PC-9 (cell line): ENCODE measurements at regions not wholly inside any gene's neighbourhood (a gene's known extent, or its start where the extent isn't known, plus 50 kb on each side); places are given as distances from the start of the nearest gene placed in this dataset.
A peak's percentile ranks its signal among the peaks of the same experiment; 100 is the strongest.

Source experiments
- BruUV-seq: library from RNA; stranded (reverse); fragments of 400-500 nt; replicated peaks from 2 replicates; lab custom pipeline; 2021; lab: Mats Ljungman, UMichigan
- CTCF ChIA-PET: fragments of 300-600 bp; sonication (Branson Sonifier 250); formaldehyde crosslinking; loops from one replicate; lab custom pipeline; 2022; ENCODE audit warnings: antibody characterized with exemption; lab: Charles Lee
- POLR2A ChIA-PET: fragments of 300-600 bp; sonication (Branson Sonifier 250); formaldehyde crosslinking; loops from one replicate; lab custom pipeline; 2022; ENCODE audit warnings: antibody characterized with exemption; ENCODE audit not compliant: unreplicated experiment; lab: Charles Lee
- DNase-seq, 2 experiments: peaks; one replicate each; pipeline versions ENCODE4 v3.0.0 to v3.0.0-alpha.2; 2015 to 2022; ENCODE audit warnings: mixed read lengths in 1 of 2
- H2AFZ ChIP-seq: fragments of 200-600 bp; sonication (generic); 2 replicates; pipeline ENCODE4 v1.8.1; 2017; ENCODE audit warnings: antibody characterized with exemption
- H3F3A ChIP-seq: fragments of 200-600 bp; sonication (generic); 2 replicates; pipeline ENCODE4 v1.8.1; 2017; ENCODE audit warnings: antibody characterized with exemption, mild to moderate bottlenecking, low read depth; ENCODE audit not compliant: insufficient read depth
- H3K27ac ChIP-seq: fragments of 200-600 bp; sonication (generic); 2 replicates; pipeline ENCODE4 v1.6.1; 2016; ENCODE audit warnings: mixed run types
- H3K27me3 ChIP-seq: fragments of 200-600 bp; sonication (generic); 2 replicates; pipeline ENCODE4 v1.6.1; 2016; ENCODE audit warnings: low read depth, mixed run types; ENCODE audit not compliant: insufficient read depth
- H3K36me3 ChIP-seq: fragments of 200-600 bp; sonication (generic); 2 replicates; pipeline ENCODE4 v1.6.1; 2016; ENCODE audit warnings: low read depth, mixed run types
- H3K4me1 ChIP-seq: fragments of 200-600 bp; sonication (generic); replicated peaks from 2 replicates; pipeline ENCODE4 v1.6.1; 2016; ENCODE audit warnings: mixed run types; ENCODE audit not compliant: insufficient read depth
- H3K4me2 ChIP-seq: fragments of 200-600 bp; sonication (generic); 2 replicates; pipeline ENCODE4 v1.6.1; 2017; ENCODE audit warnings: mixed run types
- H3K4me3 ChIP-seq: fragments of 200-600 bp; sonication (generic); 2 replicates; pipeline ENCODE4 v1.6.1; 2016; ENCODE audit warnings: mixed run types
- H3K79me2 ChIP-seq: fragments of 200-600 bp; sonication (generic); 2 replicates; pipeline ENCODE4 v1.6.1; 2017; ENCODE audit warnings: low read depth, mixed run types
- H3K9me2 ChIP-seq: fragments of 200-600 bp; sonication (generic); 2 replicates; pipeline ENCODE4 v1.8.1; 2017; ENCODE audit warnings: mild to moderate bottlenecking; ENCODE audit not compliant: insufficient read depth
- H3K9me3 ChIP-seq: fragments of 200-600 bp; sonication (generic); 2 replicates; pipeline ENCODE4 v1.8.1; 2016; ENCODE audit warnings: low read depth; ENCODE audit not compliant: insufficient read depth
- H4K20me1 ChIP-seq: fragments of 200-600 bp; sonication (generic); 2 replicates; pipeline ENCODE4 v1.8.1; 2017; ENCODE audit not compliant: insufficient read depth
- EZH2 ChIP-seq: fragments of 200-600 bp; sonication (generic); IDR thresholded peaks from 2 replicates; pipeline ENCODE4 v1.8.0; 2017; ENCODE audit warnings: antibody characterized with exemption, low read depth
- intact Hi-C: fragments of 100-400 bp; cut with micrococcal nuclease; formaldehyde crosslinking; loops from one replicate; pipeline ENCODE4 v1.10.0; 2022; ENCODE audit not compliant: unreplicated experiment
- TF ChIP-seq, protein P1 (sequence below): fragments of 200-600 bp; sonication (generic); conservative IDR thresholded peaks from 2 replicates; pipeline ENCODE4 v1.6.1; 2017; ENCODE audit warnings: mixed run types, antibody characterized with exemption, mild to moderate bottlenecking, moderate library complexity

DNA sequence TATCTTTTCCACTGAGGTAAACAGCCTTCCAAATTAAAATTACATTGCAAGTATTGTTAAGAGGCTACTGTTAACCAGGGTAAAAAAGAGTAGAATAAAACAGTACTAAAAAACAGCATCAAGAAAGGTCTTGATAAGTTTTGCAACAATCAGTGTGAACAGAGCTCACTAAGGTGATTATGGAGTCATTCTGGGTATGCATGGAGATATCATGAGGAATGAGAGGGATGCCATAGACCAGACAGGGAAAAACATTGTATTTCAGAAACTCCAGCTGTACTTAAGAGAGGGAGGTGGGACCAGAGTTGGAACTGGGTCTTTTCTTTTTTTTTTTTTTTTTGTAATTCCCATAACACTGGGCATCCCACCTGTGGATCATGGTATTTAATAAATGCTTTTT is 549.6 kb downstream of the INHBA start:
- Histone ChIP-seq H3K36me3 (no peaks in the 10 kb centered on the region), H3K9me2 (no peaks in the 10 kb centered on the region), H3K27ac (no peak overlapping the region), H3F3A (peaks cover 15% of the 10 kb centered on the region), H3K9me3 (peaks cover 13% of the 10 kb centered on the region), H3K4me2 (no peak overlapping the region), H3K4me3 (no peak overlapping the region), H3K27me3 (no peaks in the 10 kb centered on the region), H2AFZ (no peak overlapping the region), H3K4me1 (peaks cover 15% of the 10 kb centered on the region), H4K20me1 (no peaks in the 10 kb centered on the region), H3K79me2 (no peaks in the 10 kb centered on the region)
- intact Hi-C loops = no loop called here
- BruUV-seq = no TSS peak
- TF ChIP-seq, protein P1, sequence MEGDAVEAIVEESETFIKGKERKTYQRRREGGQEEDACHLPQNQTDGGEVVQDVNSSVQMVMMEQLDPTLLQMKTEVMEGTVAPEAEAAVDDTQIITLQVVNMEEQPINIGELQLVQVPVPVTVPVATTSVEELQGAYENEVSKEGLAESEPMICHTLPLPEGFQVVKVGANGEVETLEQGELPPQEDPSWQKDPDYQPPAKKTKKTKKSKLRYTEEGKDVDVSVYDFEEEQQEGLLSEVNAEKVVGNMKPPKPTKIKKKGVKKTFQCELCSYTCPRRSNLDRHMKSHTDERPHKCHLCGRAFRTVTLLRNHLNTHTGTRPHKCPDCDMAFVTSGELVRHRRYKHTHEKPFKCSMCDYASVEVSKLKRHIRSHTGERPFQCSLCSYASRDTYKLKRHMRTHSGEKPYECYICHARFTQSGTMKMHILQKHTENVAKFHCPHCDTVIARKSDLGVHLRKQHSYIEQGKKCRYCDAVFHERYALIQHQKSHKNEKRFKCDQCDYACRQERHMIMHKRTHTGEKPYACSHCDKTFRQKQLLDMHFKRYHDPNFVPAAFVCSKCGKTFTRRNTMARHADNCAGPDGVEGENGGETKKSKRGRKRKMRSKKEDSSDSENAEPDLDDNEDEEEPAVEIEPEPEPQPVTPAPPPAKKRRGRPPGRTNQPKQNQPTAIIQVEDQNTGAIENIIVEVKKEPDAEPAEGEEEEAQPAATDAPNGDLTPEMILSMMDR = no peak
- TF ChIP-seq EZH2 = no peak
- ChIA-PET CTCF (no interaction called here), POLR2A (no interaction called here)
- peak in 1 of 2 experiments; percentile 25 for DNase-seq

DNA sequence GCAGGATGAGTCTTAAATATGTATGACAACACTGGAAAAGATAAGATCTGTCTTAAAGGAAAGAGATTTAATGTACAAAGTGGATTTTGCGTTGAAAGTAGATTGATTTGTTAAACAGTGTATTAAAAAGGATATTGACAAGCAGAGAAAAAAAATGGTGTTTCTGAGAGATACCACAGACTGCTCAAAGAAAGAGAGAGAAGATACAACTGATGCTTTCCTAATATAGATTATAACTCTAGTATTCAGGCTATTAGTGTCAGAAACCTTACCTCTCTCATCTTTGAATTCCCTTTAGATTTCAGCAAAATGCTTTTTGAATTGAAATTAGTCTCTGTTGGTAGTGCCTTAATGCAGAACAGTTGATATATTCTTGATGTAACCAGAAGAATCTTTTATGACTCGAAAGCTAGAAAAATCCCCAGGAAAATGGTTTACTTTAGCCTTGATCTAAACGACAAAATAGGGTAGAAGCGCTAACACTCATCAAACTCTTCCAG is 550.7 kb downstream of the INHBA start:
- intact Hi-C loops = no loop called here
- no peak overlapping the region for H3K4me2 ChIP-seq
- no TSS peak for BruUV-seq
- H3K4me1 ChIP-seq = peaks cover 25% of the 10 kb centered on the region
- H3K4me3 ChIP-seq = no peak overlapping the region
- H3K9me3 ChIP-seq = peaks cover 13% of the 10 kb centered on the region
- no peak overlapping the region for H2AFZ ChIP-seq
- no peaks in the 10 kb centered on the region for H3K9me2 ChIP-seq
- H3K79me2 ChIP-seq = no peaks in the 10 kb centered on the region
- H3F3A ChIP-seq = peaks cover 25% of the 10 kb centered on the region
- POLR2A ChIA-PET = no interaction called here
- H3K27ac ChIP-seq = no peak overlapping the region
- no peak for TF ChIP-seq EZH2
- TF ChIP-seq, protein P1 = no peak
- H4K20me1 ChIP-seq = no peaks in the 10 kb centered on the region
- CTCF ChIA-PET = no interaction called here
- peak in 1 of 2 experiments; percentile 29 for DNase-seq
- no peaks in the 10 kb centered on the region for H3K36me3 ChIP-seq
- H3K27me3 ChIP-seq = no peaks in the 10 kb centered on the region

DNA sequence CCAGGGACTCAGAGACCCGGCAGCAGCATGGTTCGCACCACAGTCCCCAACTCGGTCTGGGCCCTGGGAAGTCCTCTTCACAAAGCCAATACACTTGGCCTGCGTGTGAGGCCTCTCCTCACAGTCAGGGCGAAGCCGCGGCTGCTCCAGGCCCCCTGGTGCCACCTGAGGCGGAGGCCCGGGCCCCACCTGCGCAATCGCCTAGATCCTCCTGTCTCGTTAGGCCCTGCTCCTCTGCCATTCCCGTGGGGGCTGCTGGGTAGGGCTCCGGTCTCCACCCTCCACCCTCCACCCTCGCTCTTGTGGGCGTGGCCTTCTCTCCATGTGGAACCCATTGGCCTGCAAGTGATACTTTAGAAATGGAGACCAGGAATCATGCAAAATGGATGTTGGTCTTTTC is 553.3 kb downstream of the INHBA start:
- H2AFZ ChIP-seq = no peak overlapping the region
- no peaks in the 10 kb centered on the region for H3K79me2 ChIP-seq
- H3K4me2 ChIP-seq = no peak overlapping the region
- H3F3A ChIP-seq = peaks cover 29% of the 10 kb centered on the region
- intact Hi-C loops = loop anchor here (2.0 to 5.0 kb wide), 2 partner anchors 39 to 98 kb away; no protein-coding TSS in a partner anchor
- POLR2A ChIA-PET = no interaction called here
- no peak overlapping the region for H3K4me3 ChIP-seq
- CTCF ChIA-PET = no interaction called here
- H3K9me3 ChIP-seq = peaks cover 3% of the 10 kb centered on the region; the same call in 1 of the 2 replicates
- H3K4me1 ChIP-seq = peaks cover 26% of the 10 kb centered on the region
- H3K9me2 ChIP-seq = no peaks in the 10 kb centered on the region
- H3K36me3 ChIP-seq = no peaks in the 10 kb centered on the region
- no peak for TF ChIP-seq EZH2
- TF ChIP-seq, protein P1 = no peak
- no peaks in the 10 kb centered on the region for H3K27me3 ChIP-seq
- peak in 1 of 2 experiments; percentile 22 for DNase-seq
- no peaks in the 10 kb centered on the region for H4K20me1 ChIP-seq
- no TSS peak for BruUV-seq
- no peak overlapping the region for H3K27ac ChIP-seq
